Heart right ventricle (tissue), 16 donors: ENCODE measurements at regions not wholly inside any gene's neighbourhood (a gene's known extent, or its start where the extent isn't known, plus 50 kb on each side); places are given as distances from the start of the nearest gene placed in this dataset.

Experiments
- ATAC-seq, 8 donors: fragments of 200-7000 bp; cut with Tn5 transposase; one replicate each; pipeline ENCODE4 v1.9.1; 2020; ENCODE audit warnings: mild to moderate bottlenecking in 8 of 8, moderate library complexity in 8 of 8, moderate number of reproducible peaks in 1 of 8
- DNase-seq, 2 donors: peaks; one replicate each; pipeline ENCODE4 v3.0.0-alpha.2; 2020
- H3K27ac ChIP-seq, 10 donors: fragments of 200-600 bp; sonication (generic) in 2 of 10; one replicate each; pipeline versions ENCODE4 v1.5.0 to v1.8.0; 2020 to 2022; ENCODE audit warnings: mild to moderate bottlenecking in 3 of 10
- H3K27me3 ChIP-seq, 7 donors: fragments of 200-600 bp; one replicate each; pipeline ENCODE4 v1.8.0; 2021 to 2022; ENCODE audit warnings: mild to moderate bottlenecking in 2 of 7
- H3K36me3 ChIP-seq, 9 donors: fragments of 200-600 bp; sonication (generic) in 1 of 9; one replicate each; pipeline versions ENCODE4 v1.5.0 to v1.8.0; 2020 to 2022; ENCODE audit warnings: mild to moderate bottlenecking in 2 of 9
- H3K4me1 ChIP-seq, 9 donors: fragments of 200-600 bp; sonication (generic) in 1 of 9; one replicate each; pipeline versions ENCODE4 v1.5.0 to v1.8.0; 2020 to 2022; ENCODE audit warnings: mild to moderate bottlenecking in 4 of 9
- H3K4me3 ChIP-seq, 10 donors: fragments of 200-600 bp; sonication (generic) in 2 of 10; one replicate each; pipeline versions ENCODE4 v1.5.0 to v1.8.0; 2020 to 2022; ENCODE audit warnings: mild to moderate bottlenecking in 7 of 10, moderate library complexity in 2 of 10
- H3K9me3 ChIP-seq, 11 donors: fragments of 200-600 bp in 10 of 11; sonication (generic) in 2 of 11; one replicate each; pipeline versions ENCODE4 v1.5.0 to v1.8.0; 2013 to 2022; ENCODE audit warnings: mild to moderate bottlenecking in 2 of 11, control low read depth in 1 of 11, moderate library complexity in 1 of 11
- WGBS, 2 donors: extraction: QIAGEN DNeasy Blood & Tissue Kit; methylation state at CpG; one replicate each; pipeline ENCODE4 v1.1.7; 2013; ENCODE audit warnings: inconsistent platforms in 1 of 2; 5-methylcytosine and 5-hydroxymethylcytosine counted together
- intact Hi-C, 10 donors: fragments of 100-400 bp; cut with DNase I; formaldehyde crosslinking; loops; one replicate each; pipeline versions ENCODE4 v1.11.1 to v1.14.2; 2022
- TF ChIP-seq, protein P1 (sequence below), 9 donors: fragments of 200-600 bp; sonication (generic) in 2 of 9; IDR thresholded peaks; one replicate each; pipeline versions ENCODE4 v1.5.0 to v1.8.0; 2021 to 2022; ENCODE audit warnings: antibody characterized with exemption in 9 of 9, mild to moderate bottlenecking in 5 of 9, moderate library complexity in 1 of 9
- donor health status: Arrhythmogenic right ventricular cardiomyopathy.
- donor health status: ischemic (EF 13 %, LVEDD 7.1; RV severe dilation, severe dysfunction).
- donor health status: healthy with polysubstance abuse.
- donor health status: DM: no; HTN: yes; CAD: no.
- donor health status: DM: no; HTN: no; CAD: no.
- donor health status: ischemic (EF 25% LVEDD 6.9; RV normal size, moderate dysfunction).
- donor health status: ischemic (EF 25% LVEDD 5.7; RV mildly dilated, moderate dysfunction).
- donor health status: healthy.
- donor health status: DM: yes; HTN: yes; CAD: no.
- donor health status: Ischemic cardiomyopathy.
- donor health status: ischemic (EF 35%, LVEDD 5.7; RV mildly dilated, moderate dysfunction).
- donor health status: nonischemic (EF 11% LVEDD 7.7; RV severe dilation, severe dysfunction).
- donor health status: DM: yes; HTN: yes; CAD: no.
- donor health status: PGD.
- donor health status: ischemic (EF 29% LVEDD 5.4; RV normal size, mild dysfunction).
- donor health status: nonischemic (EF 23%, LVEDD 6.1; RV moderate dilation, normal function).

DNA sequence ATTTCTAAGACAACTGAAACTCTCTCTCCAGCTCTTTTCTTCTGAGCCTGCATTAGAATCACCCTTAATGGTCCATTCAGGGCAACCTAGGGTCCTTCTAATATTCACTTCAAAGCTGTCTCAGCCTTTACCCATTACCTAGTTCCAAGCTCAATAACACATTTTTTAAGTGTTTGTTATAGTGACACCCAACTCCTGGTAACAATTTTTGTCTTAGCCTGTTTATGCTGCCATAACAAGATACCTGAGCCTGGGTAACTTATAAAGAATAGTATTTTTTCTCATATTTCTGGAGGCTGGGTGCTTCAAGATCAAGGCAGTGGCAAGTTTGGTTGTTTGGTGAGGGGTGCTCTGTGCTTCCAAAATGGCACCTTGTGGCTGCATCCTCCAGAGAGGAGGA lies 531.5 kb upstream of the USP24 start:
- Histone ChIP-seq H3K27me3 (no peaks in the 10 kb centered on the region), H3K27ac (no peak overlapping the region), H3K4me3 (no peak overlapping the region), H3K36me3 (no peaks in the 10 kb centered on the region), H3K9me3 (peaks cover 0 to 11% (median 0%) of the 10 kb centered on the region in 11 donors), H3K4me1 (no peaks in the 10 kb centered on the region)
- intact Hi-C loops: no loop called here
- DNase-seq (no peak), ATAC-seq (no peak)
- TF ChIP-seq, protein P1, sequence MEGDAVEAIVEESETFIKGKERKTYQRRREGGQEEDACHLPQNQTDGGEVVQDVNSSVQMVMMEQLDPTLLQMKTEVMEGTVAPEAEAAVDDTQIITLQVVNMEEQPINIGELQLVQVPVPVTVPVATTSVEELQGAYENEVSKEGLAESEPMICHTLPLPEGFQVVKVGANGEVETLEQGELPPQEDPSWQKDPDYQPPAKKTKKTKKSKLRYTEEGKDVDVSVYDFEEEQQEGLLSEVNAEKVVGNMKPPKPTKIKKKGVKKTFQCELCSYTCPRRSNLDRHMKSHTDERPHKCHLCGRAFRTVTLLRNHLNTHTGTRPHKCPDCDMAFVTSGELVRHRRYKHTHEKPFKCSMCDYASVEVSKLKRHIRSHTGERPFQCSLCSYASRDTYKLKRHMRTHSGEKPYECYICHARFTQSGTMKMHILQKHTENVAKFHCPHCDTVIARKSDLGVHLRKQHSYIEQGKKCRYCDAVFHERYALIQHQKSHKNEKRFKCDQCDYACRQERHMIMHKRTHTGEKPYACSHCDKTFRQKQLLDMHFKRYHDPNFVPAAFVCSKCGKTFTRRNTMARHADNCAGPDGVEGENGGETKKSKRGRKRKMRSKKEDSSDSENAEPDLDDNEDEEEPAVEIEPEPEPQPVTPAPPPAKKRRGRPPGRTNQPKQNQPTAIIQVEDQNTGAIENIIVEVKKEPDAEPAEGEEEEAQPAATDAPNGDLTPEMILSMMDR (IDR thresholded peaks at IDR 0.05): no peak

GRCh38 chr1:55741516-55741915 lies 526.4 kb upstream of the USP24 start:
- no peak overlapping the region for H3K4me3 ChIP-seq
- WGBS, 2 donors: 56 to 65% methylated on average over 1 of the region's 1 CpG
- no peaks in the 10 kb centered on the region for H3K4me1 ChIP-seq
- TF ChIP-seq, protein P1 (IDR thresholded peaks at IDR 0.05): no peak
- H3K27me3 ChIP-seq: no peaks in the 10 kb centered on the region
- peaks cover 0 to 3% (median 0%) of the 10 kb centered on the region in 11 donors for H3K9me3 ChIP-seq
- DNase-seq (no peak), ATAC-seq (peak in 5 of 8 donors; percentile 24 to 82 (median 37))
- H3K36me3 ChIP-seq: no peaks in the 10 kb centered on the region
- intact Hi-C loops: no loop called here
- H3K27ac ChIP-seq: no peak overlapping the region

DNA sequence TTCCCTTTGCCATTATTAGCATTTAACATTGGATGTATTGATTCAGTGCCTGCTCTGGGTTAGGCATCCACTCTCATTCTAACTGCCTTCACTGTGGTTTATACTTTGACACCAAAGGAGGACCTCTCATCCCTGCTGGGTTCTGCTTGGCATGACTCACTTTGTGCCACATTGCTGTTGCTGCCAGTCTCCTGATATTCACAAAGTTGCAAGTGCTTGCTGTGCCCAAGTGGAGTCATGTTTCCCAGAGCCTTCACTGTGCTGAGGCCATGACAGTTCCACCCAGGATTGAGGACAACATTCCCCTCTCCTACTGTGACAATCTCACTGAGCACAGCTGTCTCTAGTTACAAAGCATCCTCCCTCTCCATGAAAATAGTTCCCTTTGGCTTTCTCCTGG lies 519.9 kb upstream of the USP24 start:
- TF ChIP-seq, protein P1 (IDR thresholded peaks at IDR 0.05): no peak
- DNase-seq: no peak
- H3K9me3 ChIP-seq: no peaks in the 10 kb centered on the region
- intact Hi-C loops: no loop called here
- no peak overlapping the region for H3K4me3 ChIP-seq
- H3K4me1 ChIP-seq: no peaks in the 10 kb centered on the region
- no peak overlapping the region for H3K27ac ChIP-seq
- no peaks in the 10 kb centered on the region for H3K36me3 ChIP-seq
- H3K27me3 ChIP-seq: no peaks in the 10 kb centered on the region
- no peak for ATAC-seq

DNA sequence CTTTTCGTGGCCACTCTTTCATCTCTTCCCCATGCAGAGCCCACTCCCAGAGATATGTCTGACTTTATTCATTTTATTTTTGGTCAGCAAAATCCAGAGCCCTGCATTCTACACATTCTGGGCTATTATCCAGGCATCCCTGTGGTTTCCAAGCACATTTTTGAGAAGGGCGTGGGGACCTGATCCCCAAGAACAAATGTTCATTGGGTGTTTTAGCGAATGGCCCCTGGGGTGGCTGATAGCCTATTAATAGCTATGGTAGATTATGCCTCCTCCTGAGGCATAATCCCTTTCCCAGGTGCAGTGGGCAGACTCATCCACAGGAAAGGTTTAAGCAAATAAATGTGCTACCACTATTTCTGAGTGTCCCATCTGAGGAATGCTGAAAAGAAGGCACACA lies 511.8 kb upstream of the USP24 start:
- Histone ChIP-seq H3K4me1 (no peaks in the 10 kb centered on the region), H3K27ac (no peak overlapping the region), H3K4me3 (no peak overlapping the region), H3K27me3 (no peaks in the 10 kb centered on the region), H3K36me3 (no peaks in the 10 kb centered on the region), H3K9me3 (no peaks in the 10 kb centered on the region)
- ATAC-seq (no peak), DNase-seq (no peak)
- 82% methylated on average over 3 of the region's 3 CpGs for WGBS, 2 donors
- intact Hi-C loops: no loop called here
- TF ChIP-seq, protein P1 (IDR thresholded peaks at IDR 0.05): no peak

DNA sequence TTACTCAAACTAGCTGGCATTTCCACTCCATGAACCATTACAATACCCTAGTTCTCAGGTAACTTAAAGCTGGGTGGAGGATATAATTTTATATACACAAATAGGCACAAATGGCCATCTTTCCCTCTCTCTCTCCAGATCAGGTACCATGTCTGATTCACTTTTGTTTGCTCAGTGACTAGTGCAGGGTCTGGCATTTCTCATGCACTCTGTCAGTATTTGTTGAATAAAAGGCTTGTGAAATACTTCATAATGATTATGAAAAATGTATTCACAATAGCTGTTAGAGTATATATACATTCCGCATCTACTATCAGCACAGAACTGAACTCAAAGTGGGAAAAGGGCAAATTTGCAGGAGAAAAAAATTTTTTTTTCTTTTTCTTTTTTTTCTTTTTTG lies 510.2 kb upstream of the USP24 start:
- H3K4me1 ChIP-seq: no peaks in the 10 kb centered on the region
- H3K36me3 ChIP-seq: no peaks in the 10 kb centered on the region
- intact Hi-C loops: no loop called here
- no peak overlapping the region for H3K27ac ChIP-seq
- DNase-seq: no peak
- H3K27me3 ChIP-seq: no peaks in the 10 kb centered on the region
- H3K9me3 ChIP-seq: no peaks in the 10 kb centered on the region
- 97 to 100% methylated on average over 1 of the region's 1 CpG for whole genome bisulfite sequencing, 2 donors
- no peak for ATAC-seq
- TF ChIP-seq, protein P1 (IDR thresholded peaks at IDR 0.05): no peak
- H3K4me3 ChIP-seq: no peak overlapping the region
